CD8-positive, alpha-beta memory T cell (primary cell): ENCODE measurements at regions not wholly inside any gene's neighbourhood (a gene's known extent, or its start where the extent isn't known, plus 50 kb on each side); places are given as distances from the start of the nearest gene placed in this dataset.

Experiments
- CTCF ChIA-PET: fragments of 350-600 bp; sonication (Branson Sonifier 250); formaldehyde crosslinking; loops from one replicate; lab custom pipeline; 2021; ENCODE audit warnings: antibody characterized with exemption; lab: Charles Lee
- POLR2A ChIA-PET: fragments of 350-600 bp; sonication (Branson Sonifier 250); formaldehyde crosslinking; loops from one replicate; lab custom pipeline; 2021; ENCODE audit warnings: antibody characterized with exemption; lab: Charles Lee
- DNase-seq, 5 donors: peaks; one replicate each; pipeline versions ENCODE4 v3.0.0 to v3.0.0-alpha.2; 2020 to 2022; ENCODE audit warnings: mixed read lengths in 1 of 5
- H3K27ac ChIP-seq: one replicate; pipeline ENCODE4 v1.7.0; 2013; ENCODE audit warnings: low read depth, mild to moderate bottlenecking, low read length, moderate library complexity
- H3K27me3 ChIP-seq: 2 replicates; pipeline ENCODE4 v1.7.0; 2013; ENCODE audit warnings: low read length, mild to moderate bottlenecking; ENCODE audit not compliant: insufficient read depth, poor library complexity, severe bottlenecking
- H3K36me3 ChIP-seq: 2 replicates; pipeline ENCODE4 v1.7.0; 2013; ENCODE audit warnings: mild to moderate bottlenecking, low read length, moderate library complexity; ENCODE audit not compliant: insufficient read depth
- H3K4me1 ChIP-seq: 2 replicates; pipeline ENCODE4 v1.7.0; 2013; ENCODE audit warnings: mild to moderate bottlenecking, low read length, moderate library complexity; ENCODE audit not compliant: insufficient read depth
- H3K4me3 ChIP-seq: 2 replicates; pipeline ENCODE4 v1.7.0; 2013; ENCODE audit warnings: mild to moderate bottlenecking, low read length
- H3K9me3 ChIP-seq: 2 replicates; pipeline ENCODE4 v1.7.0; 2013; ENCODE audit warnings: mild to moderate bottlenecking, low read length
- H3K27ac Mint-ChIP-seq, 8 donors: one replicate each; pipeline ENCODE4 v1.8.0; 2020 to 2021; ENCODE audit warnings: mixed read lengths in 8 of 8, mild to moderate bottlenecking in 6 of 8, inconsistent platforms in 3 of 8, moderate library complexity in 3 of 8
- H3K27me3 Mint-ChIP-seq, 2 donors: one replicate each; pipeline ENCODE4 v1.8.0; 2020 to 2021; ENCODE audit warnings: mixed read lengths in 2 of 2, mild to moderate bottlenecking in 1 of 2, moderate library complexity in 1 of 2
- H3K36me3 Mint-ChIP-seq, 3 donors: one replicate each; pipeline ENCODE4 v1.8.0; 2020 to 2021; ENCODE audit warnings: mixed read lengths in 3 of 3, inconsistent platforms in 1 of 3, mild to moderate bottlenecking in 1 of 3
- H3K4me1 Mint-ChIP-seq, 3 donors: one replicate each; pipeline ENCODE4 v1.8.0; 2020 to 2021; ENCODE audit warnings: mixed read lengths in 3 of 3, inconsistent platforms in 1 of 3, mild to moderate bottlenecking in 1 of 3
- H3K4me3 Mint-ChIP-seq, 7 donors: one replicate each; pipeline ENCODE4 v1.8.0; 2020 to 2021; ENCODE audit warnings: mixed read lengths in 7 of 7, mild to moderate bottlenecking in 6 of 7, moderate library complexity in 4 of 7, inconsistent platforms in 2 of 7
- H3K9me3 Mint-ChIP-seq, 5 donors: one replicate each; pipeline ENCODE4 v1.8.0; 2020 to 2022; ENCODE audit warnings: mixed read lengths in 5 of 5, mild to moderate bottlenecking in 3 of 5, moderate library complexity in 2 of 5, inconsistent platforms in 1 of 5

DNA sequence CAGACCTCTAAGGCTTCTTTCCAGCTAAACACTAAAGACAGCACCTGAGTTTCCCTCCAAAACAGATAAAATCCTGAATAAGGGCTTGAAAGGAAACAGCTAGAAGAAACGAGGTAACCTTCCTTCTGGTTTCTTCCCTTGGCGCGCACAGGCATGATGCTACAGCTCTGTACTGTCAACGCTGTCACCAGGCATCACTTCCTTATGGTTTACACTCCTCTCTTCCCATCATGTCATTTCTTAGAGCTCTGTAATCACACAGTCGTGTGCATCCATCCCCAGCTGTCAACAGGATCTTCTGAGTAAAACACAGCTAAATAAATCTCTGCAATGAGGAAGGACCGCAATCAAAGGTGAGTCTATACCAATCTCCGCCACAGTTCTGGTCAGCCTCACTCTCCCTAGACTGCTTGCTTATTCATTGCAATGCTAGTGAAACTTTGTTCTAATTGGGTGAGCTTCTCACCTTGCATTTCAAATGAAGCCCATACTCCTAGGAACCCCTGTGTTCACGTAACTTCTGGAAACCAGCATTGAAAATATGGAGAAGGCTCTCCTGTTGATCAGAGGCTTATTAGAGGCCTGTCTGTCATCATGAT is 162.6 kb upstream of the DTNBP1 start:
- Mint-ChIP-seq H3K36me3 (no peaks in the 10 kb centered on the region), H3K27ac (no peak overlapping the region), H3K9me3 (no peaks in the 10 kb centered on the region), H3K4me3 (no peak overlapping the region), H3K4me1 (no peaks in the 10 kb centered on the region), H3K27me3 (peaks cover 12 to 29% of the 10 kb centered on the region in 2 donors)
- POLR2A ChIA-PET = no interaction called here
- CTCF ChIA-PET = interaction anchor here (1.0 kb wide), 1 partner anchor 12 kb away, joined by 3 read pairs; no protein-coding TSS in a partner anchor
- Histone ChIP-seq H3K4me1 (no peaks in the 10 kb centered on the region), H3K9me3 (no peaks in the 10 kb centered on the region), H3K27ac (no peak overlapping the region), H3K27me3 (no peaks in the 10 kb centered on the region), H3K4me3 (no peak overlapping the region), H3K36me3 (no peaks in the 10 kb centered on the region)
- no peak for DNase-seq

DNA sequence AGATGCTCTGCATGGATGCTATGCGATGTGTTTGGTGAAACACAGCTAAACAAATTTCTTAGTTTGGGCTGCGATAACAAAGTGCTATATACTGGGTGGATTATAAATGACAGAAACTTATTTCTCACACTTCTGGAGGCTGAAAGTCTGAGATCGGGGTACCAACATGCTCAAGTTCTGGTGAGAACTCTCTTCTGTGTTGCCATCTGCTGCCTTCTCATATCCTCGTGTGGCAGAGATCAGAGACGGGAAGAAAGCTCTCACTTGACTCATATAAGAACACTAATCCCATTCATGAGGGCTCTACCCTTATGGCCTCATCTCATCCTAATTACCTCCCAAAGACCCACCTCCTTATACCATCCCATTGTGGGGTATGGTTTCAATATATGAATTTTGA is 162.0 kb upstream of the DTNBP1 start:
- no peaks in the 10 kb centered on the region for H3K9me3 ChIP-seq
- Mint-ChIP-seq H3K4me1 (no peaks in the 10 kb centered on the region), H3K27me3 (peaks cover 13 to 32% of the 10 kb centered on the region in 2 donors), H3K9me3 (no peaks in the 10 kb centered on the region), H3K27ac (no peak overlapping the region), H3K4me3 (no peak overlapping the region), H3K36me3 (no peaks in the 10 kb centered on the region)
- no peak overlapping the region for H3K27ac ChIP-seq
- H3K4me3 ChIP-seq = no peak overlapping the region
- H3K27me3 ChIP-seq = no peaks in the 10 kb centered on the region
- no peaks in the 10 kb centered on the region for H3K36me3 ChIP-seq
- no peak for DNase-seq
- POLR2A ChIA-PET = no interaction called here
- no peaks in the 10 kb centered on the region for H3K4me1 ChIP-seq
- CTCF ChIA-PET = no interaction called here

DNA sequence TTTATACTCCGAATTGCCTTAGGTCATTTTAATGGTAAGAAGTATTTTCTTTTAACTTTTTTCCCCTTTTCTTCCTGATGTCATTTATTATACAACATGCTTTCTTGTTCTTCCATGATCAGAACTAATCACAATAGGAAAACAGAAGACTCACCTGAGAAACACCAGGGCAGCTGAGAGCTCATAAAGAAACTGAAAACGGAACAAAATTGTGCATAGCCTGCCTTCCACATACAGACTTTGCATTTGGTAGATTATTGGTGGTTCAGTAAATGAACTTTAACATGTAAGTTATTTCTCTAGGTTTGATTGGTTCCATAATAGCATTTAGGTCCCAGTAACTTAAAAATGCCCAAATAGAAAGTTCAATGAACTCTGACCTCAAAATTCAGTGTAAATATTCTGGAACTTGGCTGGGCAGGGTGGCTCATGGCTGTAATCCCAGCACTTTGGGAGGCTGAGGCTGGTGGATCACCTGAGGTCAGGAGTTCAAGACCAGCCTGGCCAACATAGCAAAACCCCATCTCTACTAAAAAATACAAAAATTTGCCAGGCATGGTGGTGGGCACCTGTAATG is 161.1 kb upstream of the DTNBP1 start:
- Mint-ChIP-seq H3K9me3 (no peaks in the 10 kb centered on the region), H3K4me1 (no peaks in the 10 kb centered on the region), H3K27ac (no peak overlapping the region), H3K27me3 (peaks cover 14 to 32% of the 10 kb centered on the region in 2 donors), H3K4me3 (no peak overlapping the region), H3K36me3 (no peaks in the 10 kb centered on the region)
- Histone ChIP-seq H3K4me3 (no peak overlapping the region), H3K36me3 (no peaks in the 10 kb centered on the region), H3K4me1 (no peaks in the 10 kb centered on the region), H3K27ac (no peak overlapping the region), H3K27me3 (no peaks in the 10 kb centered on the region), H3K9me3 (no peaks in the 10 kb centered on the region)
- POLR2A ChIA-PET = no interaction called here
- CTCF ChIA-PET = no interaction called here
- no peak for DNase-seq

DNA sequence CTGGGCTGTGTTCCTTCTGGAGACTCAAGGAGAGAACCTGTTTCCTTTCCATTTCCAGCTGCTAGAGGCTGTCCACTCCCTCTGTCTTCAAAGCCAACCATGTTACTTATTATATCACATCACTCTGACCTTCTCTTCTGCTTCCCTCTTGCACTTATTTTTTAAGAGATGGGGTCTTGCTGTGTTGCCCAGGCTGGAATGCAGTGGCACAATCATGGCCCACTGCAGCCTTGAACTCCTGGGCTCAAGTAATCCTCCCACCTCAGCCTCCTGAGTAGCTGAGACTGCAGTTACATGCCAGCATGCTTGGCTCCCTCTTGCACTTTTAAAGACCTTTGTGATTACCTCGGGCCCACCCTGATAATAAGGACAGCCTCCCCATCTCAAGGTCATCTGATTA is 160.0 kb upstream of the DTNBP1 start:
- peak overlapping the region in 1 of 8 donors; percentile 40 for H3K27ac Mint-ChIP-seq
- Histone ChIP-seq H3K4me3 (no peak overlapping the region), H3K9me3 (no peaks in the 10 kb centered on the region), H3K27ac (no peak overlapping the region), H3K36me3 (no peaks in the 10 kb centered on the region), H3K27me3 (no peaks in the 10 kb centered on the region), H3K4me1 (no peaks in the 10 kb centered on the region)
- CTCF ChIA-PET = no interaction called here
- peaks cover 15 to 32% of the 10 kb centered on the region in 2 donors for H3K27me3 Mint-ChIP-seq
- H3K9me3 Mint-ChIP-seq = no peaks in the 10 kb centered on the region
- no peaks in the 10 kb centered on the region for H3K4me1 Mint-ChIP-seq
- DNase-seq = no peak
- H3K36me3 Mint-ChIP-seq = no peaks in the 10 kb centered on the region
- POLR2A ChIA-PET = no interaction called here
- H3K4me3 Mint-ChIP-seq = no peak overlapping the region

DNA sequence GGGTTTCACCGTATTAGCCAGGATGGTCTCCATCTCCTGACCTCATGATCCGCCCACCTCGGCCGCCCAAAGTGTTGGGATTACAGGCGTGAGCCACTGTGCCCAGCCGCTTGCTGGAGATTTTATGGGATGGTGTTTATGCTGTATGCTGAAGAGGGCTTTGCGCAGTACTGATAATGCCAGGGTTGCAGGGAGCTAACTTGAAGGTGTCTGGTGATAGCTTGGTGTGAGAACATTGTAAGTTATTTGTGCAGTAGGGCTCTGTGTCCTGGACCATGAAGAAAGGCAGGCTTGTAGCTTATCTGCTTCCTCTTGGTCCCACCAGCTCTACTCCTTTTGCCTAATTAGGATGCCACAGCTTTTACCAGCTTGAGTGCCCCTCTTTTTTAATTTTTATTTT is 157.0 kb upstream of the DTNBP1 start:
- Histone ChIP-seq H3K9me3 (no peaks in the 10 kb centered on the region), H3K27ac (no peak overlapping the region), H3K36me3 (no peaks in the 10 kb centered on the region), H3K4me1 (no peaks in the 10 kb centered on the region), H3K27me3 (no peaks in the 10 kb centered on the region), H3K4me3 (no peak overlapping the region)
- DNase-seq = no peak
- no peak overlapping the region for H3K4me3 Mint-ChIP-seq
- no peaks in the 10 kb centered on the region for H3K4me1 Mint-ChIP-seq
- POLR2A ChIA-PET = no interaction called here
- CTCF ChIA-PET = interaction anchor here (1.3 kb wide), 1 partner anchor 13 kb away, joined by 3 read pairs; no protein-coding TSS in a partner anchor
- no peaks in the 10 kb centered on the region for H3K9me3 Mint-ChIP-seq
- H3K36me3 Mint-ChIP-seq = no peaks in the 10 kb centered on the region
- H3K27ac Mint-ChIP-seq = no peak overlapping the region
- peaks cover 16 to 21% of the 10 kb centered on the region in 2 donors for H3K27me3 Mint-ChIP-seq

DNA sequence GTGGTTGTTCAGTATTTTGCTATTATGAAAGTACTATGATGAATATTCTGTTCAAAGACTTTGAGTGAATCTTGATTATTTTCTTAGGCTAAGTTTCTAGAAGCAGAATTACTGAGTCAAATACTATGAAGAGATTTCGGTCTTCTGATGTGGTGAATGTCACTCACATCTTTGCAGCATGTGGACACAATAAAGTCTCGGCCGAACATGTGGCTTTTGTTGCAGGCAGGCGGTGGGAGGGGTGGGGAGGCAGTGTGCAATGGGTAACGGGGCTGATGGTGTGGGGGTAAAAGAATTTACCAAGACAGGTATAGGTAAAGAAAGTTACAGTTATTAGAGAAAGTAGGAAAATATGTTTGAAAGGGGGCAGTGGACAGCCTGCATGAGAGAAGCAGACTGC is 156.4 kb upstream of the DTNBP1 start:
- ChIA-PET CTCF (no interaction called here), POLR2A (no interaction called here)
- H3K4me1 Mint-ChIP-seq = no peaks in the 10 kb centered on the region
- Histone ChIP-seq H3K27me3 (no peaks in the 10 kb centered on the region), H3K4me3 (no peak overlapping the region), H3K4me1 (no peaks in the 10 kb centered on the region), H3K9me3 (no peaks in the 10 kb centered on the region), H3K36me3 (no peaks in the 10 kb centered on the region), H3K27ac (no peak overlapping the region)
- no peak overlapping the region for H3K27ac Mint-ChIP-seq
- H3K4me3 Mint-ChIP-seq = no peak overlapping the region
- no peaks in the 10 kb centered on the region for H3K36me3 Mint-ChIP-seq
- H3K9me3 Mint-ChIP-seq = no peaks in the 10 kb centered on the region
- no peak for DNase-seq
- H3K27me3 Mint-ChIP-seq = peaks cover 16 to 18% of the 10 kb centered on the region in 2 donors

DNA sequence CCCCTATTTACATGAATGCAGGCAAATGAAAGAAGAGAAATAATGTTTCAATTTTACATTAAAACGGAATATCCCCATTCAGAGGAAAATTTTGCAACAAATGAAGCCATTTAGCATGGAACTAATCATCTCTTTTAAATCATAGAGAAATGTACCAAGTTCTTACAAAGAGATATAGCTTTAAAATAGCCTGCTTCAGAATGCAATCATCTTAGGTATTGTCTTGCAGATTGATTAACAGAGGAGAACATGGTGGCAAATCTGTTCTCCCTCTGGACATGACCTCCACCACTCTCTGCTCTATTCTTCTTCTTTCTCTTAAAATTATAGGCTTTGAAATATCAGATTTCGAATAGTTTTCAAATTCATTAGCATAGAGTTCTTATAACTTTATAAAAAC is 155.7 kb upstream of the DTNBP1 start:
- ChIA-PET CTCF (no interaction called here), POLR2A (no interaction called here)
- DNase-seq = no peak
- peaks cover 14 to 15% of the 10 kb centered on the region in 2 donors for H3K27me3 Mint-ChIP-seq
- no peak overlapping the region for H3K4me3 Mint-ChIP-seq
- no peak overlapping the region for H3K27ac ChIP-seq
- no peaks in the 10 kb centered on the region for H3K27me3 ChIP-seq
- no peaks in the 10 kb centered on the region for H3K9me3 ChIP-seq
- H3K4me1 ChIP-seq = no peaks in the 10 kb centered on the region
- no peaks in the 10 kb centered on the region for H3K36me3 Mint-ChIP-seq
- H3K27ac Mint-ChIP-seq = no peak overlapping the region
- H3K4me1 Mint-ChIP-seq = no peaks in the 10 kb centered on the region
- no peaks in the 10 kb centered on the region for H3K9me3 Mint-ChIP-seq
- no peaks in the 10 kb centered on the region for H3K36me3 ChIP-seq
- H3K4me3 ChIP-seq = no peak overlapping the region

DNA sequence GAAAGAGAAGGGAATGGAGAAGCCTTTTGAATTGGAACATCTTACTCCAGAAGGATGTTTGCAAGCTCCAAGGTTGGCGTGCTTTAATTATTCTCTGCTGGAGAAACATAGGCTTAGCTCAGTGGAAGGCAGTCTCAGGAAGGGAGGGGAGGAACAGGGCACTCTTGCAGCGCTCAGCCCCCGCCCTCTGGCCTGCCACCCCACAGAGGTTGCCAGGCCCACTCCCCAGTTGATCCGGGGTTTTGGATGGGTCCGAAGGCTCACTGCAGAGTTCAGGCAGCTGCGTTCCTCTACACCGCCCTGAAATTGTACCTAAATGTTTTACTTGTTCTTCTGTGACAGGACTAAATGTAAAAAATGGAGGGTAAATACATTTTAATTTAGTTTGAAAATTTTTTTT is 155.2 kb upstream of the DTNBP1 start:
- Mint-ChIP-seq H3K27ac (no peak overlapping the region), H3K4me3 (no peak overlapping the region), H3K9me3 (no peaks in the 10 kb centered on the region), H3K36me3 (no peaks in the 10 kb centered on the region), H3K4me1 (no peaks in the 10 kb centered on the region), H3K27me3 (peaks cover 14 to 16% of the 10 kb centered on the region in 2 donors)
- CTCF ChIA-PET = no interaction called here
- Histone ChIP-seq H3K27ac (no peak overlapping the region), H3K36me3 (no peaks in the 10 kb centered on the region), H3K9me3 (no peaks in the 10 kb centered on the region), H3K4me3 (no peak overlapping the region), H3K4me1 (no peaks in the 10 kb centered on the region), H3K27me3 (no peaks in the 10 kb centered on the region)
- DNase-seq = no peak
- POLR2A ChIA-PET = no interaction called here
